SK-N-SH treated with all-trans-retinoic acid at 6 μM for 48 hours (cell line): ENCODE measurements at regions not wholly inside any gene's neighbourhood (a gene's known extent, or its start where the extent isn't known, plus 50 kb on each side); places are given as distances from the start of the nearest gene placed in this dataset.

Experiments
- ARNTL ChIP-seq: fragments of 450-650 bp; formaldehyde crosslinking; IDR thresholded peaks from 2 replicates; pipeline ENCODE4 v1.5.0; 2020; ENCODE audit warnings: low read depth, mild to moderate bottlenecking, moderate library complexity, borderline replicate concordance
- CSDC2 ChIP-seq: fragments of 250-450 bp; sonication (Bioruptor Pico); IDR thresholded peaks from 2 replicates; pipeline ENCODE4 v1.5.0; 2020; ENCODE audit warnings: mild to moderate bottlenecking, moderate library complexity
- CSRNP3 ChIP-seq: fragments of 250-450 bp; sonication (Bioruptor Pico); IDR thresholded peaks from 2 replicates; pipeline ENCODE4 v1.5.1; 2021; ENCODE audit warnings: mild to moderate bottlenecking, moderate library complexity
- ESRRG ChIP-seq: fragments of 250-450 bp; sonication (Bioruptor Pico); IDR thresholded peaks from 2 replicates; pipeline ENCODE4 v1.6.1; 2021; ENCODE audit warnings: mild to moderate bottlenecking
- GLIS3 ChIP-seq: fragments of 250-450 bp; sonication (Bioruptor Pico); IDR thresholded peaks from 2 replicates; pipeline ENCODE4 v1.5.0; 2020; ENCODE audit warnings: mild to moderate bottlenecking, moderate library complexity
- PATZ1 ChIP-seq: fragments of 250-450 bp; sonication (Bioruptor Pico); IDR thresholded peaks from 2 replicates; pipeline ENCODE4 v1.8.0; 2020; ENCODE audit warnings: mild to moderate bottlenecking, moderate library complexity, borderline replicate concordance
- PPARA ChIP-seq: fragments of 250-450 bp; sonication (Bioruptor Pico); IDR thresholded peaks from 2 replicates; pipeline ENCODE4 v1.5.0; 2020; ENCODE audit warnings: mild to moderate bottlenecking, borderline replicate concordance
- TSHZ2 ChIP-seq: fragments of 250-450 bp; sonication (Bioruptor Pico); IDR thresholded peaks from 2 replicates; pipeline ENCODE4 v1.5.0; 2020; ENCODE audit warnings: mild to moderate bottlenecking, moderate library complexity
- ZFP3 ChIP-seq: fragments of 250-450 bp; sonication (Bioruptor Pico); IDR thresholded peaks from 2 replicates; pipeline ENCODE4 v1.5.0; 2020; ENCODE audit warnings: mild to moderate bottlenecking, moderate library complexity
- ZNF70 ChIP-seq: fragments of 450-650 bp; formaldehyde crosslinking; IDR thresholded peaks from 2 replicates; pipeline ENCODE4 v1.5.0; 2020; ENCODE audit warnings: mild to moderate bottlenecking, moderate library complexity

GRCh38 chr12:126767334-126767733 is 1499.6 kb upstream of the TMEM132C start:
- no peak for TF ChIP-seq PATZ1 (CRISPR knock-in tag)
- TF ChIP-seq TSHZ2 = no peak
- no peak for TF ChIP-seq GLIS3
- TF ChIP-seq CSRNP3 (CRISPR knock-in tag) = no peak
- TF ChIP-seq ESRRG (CRISPR knock-in tag) = no peak
- no peak for TF ChIP-seq ARNTL (CRISPR knock-in tag)
- TF ChIP-seq ZFP3 (CRISPR knock-in tag) = no peak
- no peak for TF ChIP-seq PPARA (CRISPR knock-in tag)
- TF ChIP-seq ZNF70 (CRISPR knock-in tag) = no peak
- TF ChIP-seq CSDC2 (CRISPR knock-in tag) = no peak
